ENCODE measurements at regions not wholly inside any gene's neighbourhood (a gene's known extent, or its start where the extent isn't known, plus 50 kb on each side); places are given as distances from the start of the nearest gene placed in this dataset.

DNA sequence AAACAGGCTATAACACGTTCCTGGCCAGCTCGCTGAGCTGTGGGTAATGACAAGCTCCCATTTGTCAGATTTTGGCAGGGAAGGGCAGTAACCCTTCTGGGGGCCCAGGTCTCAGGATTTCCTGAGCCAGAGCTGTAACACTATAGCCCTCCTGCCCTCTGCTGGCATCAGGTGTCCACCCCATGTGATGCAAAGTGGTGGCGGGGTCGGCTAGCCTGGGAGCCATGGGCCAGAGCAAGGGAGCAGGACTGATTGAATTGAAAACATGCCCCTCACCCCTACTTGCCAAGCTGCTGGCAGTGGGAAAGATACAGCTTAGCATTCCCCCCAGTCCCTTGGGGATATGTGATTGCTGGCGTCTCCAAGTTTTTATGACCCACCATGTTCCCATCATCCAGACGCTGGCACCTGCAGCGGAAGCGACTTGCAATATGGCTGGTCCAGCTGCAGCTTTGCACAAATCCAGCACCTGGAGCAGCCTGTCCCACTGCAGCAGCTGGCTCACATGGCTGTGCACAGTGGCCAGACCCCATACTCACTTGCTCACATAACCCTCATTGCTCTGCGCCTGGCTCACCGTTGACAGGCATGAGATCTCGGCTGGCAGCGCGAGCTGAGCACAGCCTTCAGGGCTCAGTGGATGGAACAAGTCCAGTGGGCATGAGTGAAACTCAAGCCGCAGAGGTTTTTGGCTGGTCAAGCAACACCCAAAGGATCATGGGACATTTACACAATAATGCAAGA lies 1147.8 kb downstream of the JRKL start:
- no peak overlapping the region for H3K4me3 ChIP-seq (ENCODE audit: low read depth in 1 of 3, low read length in 3 of 3)
- H3K27ac ChIP-seq (ENCODE audit: low read depth in 1 of 2, low read length in 2 of 2) = no peak overlapping the region
- no peaks in the 10 kb centered on the region for H3K27me3 ChIP-seq (ENCODE audit: control insufficient read depth in 4 of 4, insufficient read depth in 4 of 4, low read length in 3 of 4)
- 92% methylated on average over 14 of the region's 14 CpGs for WGBS
- TF ChIP-seq, protein P1, sequence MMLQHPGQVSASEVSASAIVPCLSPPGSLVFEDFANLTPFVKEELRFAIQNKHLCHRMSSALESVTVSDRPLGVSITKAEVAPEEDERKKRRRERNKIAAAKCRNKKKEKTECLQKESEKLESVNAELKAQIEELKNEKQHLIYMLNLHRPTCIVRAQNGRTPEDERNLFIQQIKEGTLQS (IDR thresholded peaks at IDR 0.05) = no peak
- TF ChIP-seq NR2F2 (IDR thresholded peaks at IDR 0.05) = no peak
- no peak for TF ChIP-seq CTCF (IDR thresholded peaks at IDR 0.05; ENCODE audit: low read depth, low read length, missing input control)
- no peak for TF ChIP-seq JUND (IDR thresholded peaks at IDR 0.05)
- TF ChIP-seq RAD21 (IDR thresholded peaks at IDR 0.05) = no peak
- no peak for TF ChIP-seq GABPA (IDR thresholded peaks at IDR 0.05 in 1 of 2, conservative IDR thresholded peaks at IDR 0.05 in 1 of 2)
- no peak for TF ChIP-seq YY1 (IDR thresholded peaks at IDR 0.05)
- TF ChIP-seq, protein P2, sequence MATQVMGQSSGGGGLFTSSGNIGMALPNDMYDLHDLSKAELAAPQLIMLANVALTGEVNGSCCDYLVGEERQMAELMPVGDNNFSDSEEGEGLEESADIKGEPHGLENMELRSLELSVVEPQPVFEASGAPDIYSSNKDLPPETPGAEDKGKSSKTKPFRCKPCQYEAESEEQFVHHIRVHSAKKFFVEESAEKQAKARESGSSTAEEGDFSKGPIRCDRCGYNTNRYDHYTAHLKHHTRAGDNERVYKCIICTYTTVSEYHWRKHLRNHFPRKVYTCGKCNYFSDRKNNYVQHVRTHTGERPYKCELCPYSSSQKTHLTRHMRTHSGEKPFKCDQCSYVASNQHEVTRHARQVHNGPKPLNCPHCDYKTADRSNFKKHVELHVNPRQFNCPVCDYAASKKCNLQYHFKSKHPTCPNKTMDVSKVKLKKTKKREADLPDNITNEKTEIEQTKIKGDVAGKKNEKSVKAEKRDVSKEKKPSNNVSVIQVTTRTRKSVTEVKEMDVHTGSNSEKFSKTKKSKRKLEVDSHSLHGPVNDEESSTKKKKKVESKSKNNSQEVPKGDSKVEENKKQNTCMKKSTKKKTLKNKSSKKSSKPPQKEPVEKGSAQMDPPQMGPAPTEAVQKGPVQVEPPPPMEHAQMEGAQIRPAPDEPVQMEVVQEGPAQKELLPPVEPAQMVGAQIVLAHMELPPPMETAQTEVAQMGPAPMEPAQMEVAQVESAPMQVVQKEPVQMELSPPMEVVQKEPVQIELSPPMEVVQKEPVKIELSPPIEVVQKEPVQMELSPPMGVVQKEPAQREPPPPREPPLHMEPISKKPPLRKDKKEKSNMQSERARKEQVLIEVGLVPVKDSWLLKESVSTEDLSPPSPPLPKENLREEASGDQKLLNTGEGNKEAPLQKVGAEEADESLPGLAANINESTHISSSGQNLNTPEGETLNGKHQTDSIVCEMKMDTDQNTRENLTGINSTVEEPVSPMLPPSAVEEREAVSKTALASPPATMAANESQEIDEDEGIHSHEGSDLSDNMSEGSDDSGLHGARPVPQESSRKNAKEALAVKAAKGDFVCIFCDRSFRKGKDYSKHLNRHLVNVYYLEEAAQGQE (IDR thresholded peaks at IDR 0.05) = no peak
- TF ChIP-seq FOXA2 (IDR thresholded peaks at IDR 0.05) = no peak
- TF ChIP-seq MAX (IDR thresholded peaks at IDR 0.05) = no peak
- no peak for TF ChIP-seq FOXA1 (IDR thresholded peaks at IDR 0.05)
- TF ChIP-seq SP1 (IDR thresholded peaks at IDR 0.05) = no peak
- TF ChIP-seq HNF4A (conservative IDR thresholded peaks at IDR 0.05) = no peak
- TF ChIP-seq ZBTB33 (IDR thresholded peaks at IDR 0.05) = no peak
- TF ChIP-seq RXRA (IDR thresholded peaks at IDR 0.05) = no peak
- no peak for TF ChIP-seq TAF1 (conservative IDR thresholded peaks at IDR 0.05)
- no peak for TF ChIP-seq HNF4G (IDR thresholded peaks at IDR 0.05)
- no peak for TF ChIP-seq EGR1 (IDR thresholded peaks at IDR 0.05; ENCODE audit: low read depth in 2 of 2)
- no peaks in the 10 kb centered on the region for H3K9me3 ChIP-seq (ENCODE audit: control insufficient read depth in 4 of 4, low read length in 3 of 4)
- no peaks in the 10 kb centered on the region for H3K4me1 ChIP-seq (ENCODE audit: control insufficient read depth in 4 of 4, insufficient read depth in 4 of 4, low read length in 3 of 4)
- DNase-seq (ENCODE audit: low spot score) = no peak
- no peaks in the 10 kb centered on the region for H3K36me3 ChIP-seq (ENCODE audit: control insufficient read depth in 4 of 4, insufficient read depth in 3 of 4, low read depth in 1 of 4, low read length in 3 of 4)
- no peak overlapping the region for H3K9ac ChIP-seq (ENCODE audit: low read depth in 1 of 2, low read length in 2 of 2)
